ENCODE measurements at regions not wholly inside any gene's neighbourhood (a gene's known extent, or its start where the extent isn't known, plus 50 kb on each side); places are given as distances from the start of the nearest gene placed in this dataset.

GRCh38 chr12:45671254-45671653 lies 58.3 kb upstream of the ARID2 start (continued):
- TF ChIP-seq E4F1 (CRISPR knock-in tag; IDR thresholded peaks at IDR 0.05; ENCODE audit: borderline replicate concordance) (no peak), ZKSCAN3 (CRISPR knock-in tag; IDR thresholded peaks at IDR 0.05) (no peak), FIP1L1 (IDR thresholded peaks at IDR 0.05; ENCODE audit: low read depth, low read length, poor library complexity, severe bottlenecking) (no peak), DMBX1 (CRISPR knock-in tag; IDR thresholded peaks at IDR 0.05; ENCODE audit: borderline replicate concordance) (no peak), ZHX1 (conservative IDR thresholded peaks at IDR 0.05; ENCODE audit: low read length) (no peak), NONO (IDR thresholded peaks at IDR 0.05; ENCODE audit: low read depth in 2 of 2, low read length in 1 of 2) (no peak), YY1 (IDR thresholded peaks at IDR 0.05; ENCODE audit: borderline replicate concordance in 1 of 3, control insufficient read depth in 1 of 3, extremely low read depth in 1 of 3, insufficient read depth in 3 of 3, insufficient read length in 1 of 3, insufficient replicate concordance in 2 of 3, low read depth in 1 of 3, low read length in 2 of 3) (no peak), CCAR2 (IDR thresholded peaks at IDR 0.05; ENCODE audit: low read depth, low read length) (no peak)

Measured in K562 (cell line).